ENCODE measurements at regions not wholly inside any gene's neighbourhood (a gene's known extent, or its start where the extent isn't known, plus 50 kb on each side); places are given as distances from the start of the nearest gene placed in this dataset.
"Not testable (repeated sequence)": the region's sequence is repeated elsewhere in the genome, so short reads cannot be mapped to it uniquely, and the experiment has no call there.

- H3K27ac Mint-ChIP-seq = no peak overlapping the region
- no peaks in the 10 kb centered on the region for H3K27me3 ChIP-seq (ENCODE audit: insufficient read depth, low read length, poor library complexity, severe bottlenecking)
- no peaks in the 10 kb centered on the region for H3K36me3 Mint-ChIP-seq
- no peaks in the 10 kb centered on the region for H3K4me1 Mint-ChIP-seq
- DNase-seq = no peak
- H3K4me1 ChIP-seq (ENCODE audit: insufficient read depth, low read length) = no peaks in the 10 kb centered on the region
- H3K9me3 ChIP-seq (ENCODE audit: low read length) = no peaks in the 10 kb centered on the region
- H3K27ac ChIP-seq (ENCODE audit: low read depth, low read length) = no peak overlapping the region
- H3K4me3 ChIP-seq (ENCODE audit: low read length) = no peak overlapping the region
- no peaks in the 10 kb centered on the region for H3K9me3 Mint-ChIP-seq
- H3K4me3 Mint-ChIP-seq = no peak overlapping the region
- H3K36me3 ChIP-seq (ENCODE audit: insufficient read depth, low read length) = no peaks in the 10 kb centered on the region
- H3K27me3 Mint-ChIP-seq = no peaks in the 10 kb centered on the region
- POLR2A ChIA-PET = no interaction called here
- CTCF ChIA-PET = no interaction called here
Measured at GRCh38 chr10:64113792-64114191, 592.6 kb downstream of the REEP3 start.

GRCh38 chr10:64115471-64115870 lies 594.3 kb downstream of the REEP3 start:
- Mint-ChIP-seq H3K27ac (no peak overlapping the region), H3K27me3 (no peaks in the 10 kb centered on the region), H3K9me3 (peaks cover 0 to 3% (median 0%) of the 10 kb centered on the region in 5 donors), H3K4me1 (no peaks in the 10 kb centered on the region), H3K4me3 (no peak overlapping the region), H3K36me3 (no peaks in the 10 kb centered on the region)
- Histone ChIP-seq H3K4me1 (ENCODE audit: insufficient read depth, low read length) (no peaks in the 10 kb centered on the region), H3K27me3 (ENCODE audit: insufficient read depth, low read length, poor library complexity, severe bottlenecking) (no peaks in the 10 kb centered on the region), H3K27ac (ENCODE audit: low read depth, low read length) (no peak overlapping the region), H3K36me3 (ENCODE audit: insufficient read depth, low read length) (no peaks in the 10 kb centered on the region), H3K4me3 (ENCODE audit: low read length) (no peak overlapping the region), H3K9me3 (ENCODE audit: low read length) (no peaks in the 10 kb centered on the region)
- DNase-seq = no peak
- CTCF ChIA-PET = interaction anchor here (1.2 kb wide), 1 partner anchor 11 kb away, joined by 3 read pairs; no protein-coding TSS in a partner anchor
- POLR2A ChIA-PET = no interaction called here

GRCh38 chr10:64115908-64116643 lies 594.9 kb downstream of the REEP3 start:
- H3K4me3 Mint-ChIP-seq = no peak overlapping the region
- H3K27ac Mint-ChIP-seq = no peak overlapping the region
- Histone ChIP-seq H3K4me3 (ENCODE audit: low read length) (no peak overlapping the region), H3K9me3 (ENCODE audit: low read length) (no peaks in the 10 kb centered on the region), H3K36me3 (ENCODE audit: insufficient read depth, low read length) (no peaks in the 10 kb centered on the region), H3K4me1 (ENCODE audit: insufficient read depth, low read length) (no peaks in the 10 kb centered on the region), H3K27me3 (ENCODE audit: insufficient read depth, low read length, poor library complexity, severe bottlenecking) (no peaks in the 10 kb centered on the region), H3K27ac (ENCODE audit: low read depth, low read length) (no peak overlapping the region)
- no peaks in the 10 kb centered on the region for H3K27me3 Mint-ChIP-seq
- ChIA-PET POLR2A (no interaction called here), CTCF (interaction anchor here (1.2 kb wide), 1 partner anchor 12 kb away, joined by 3 read pairs; no protein-coding TSS in a partner anchor)
- no peaks in the 10 kb centered on the region for H3K4me1 Mint-ChIP-seq
- no peaks in the 10 kb centered on the region for H3K36me3 Mint-ChIP-seq
- DNase-seq = no peak
- peaks cover 0 to 3% (median 0%) of the 10 kb centered on the region in 5 donors for H3K9me3 Mint-ChIP-seq

GRCh38 chr10:64116707-64117106 lies 595.5 kb downstream of the REEP3 start:
- no peaks in the 10 kb centered on the region for H3K36me3 ChIP-seq (ENCODE audit: insufficient read depth, low read length)

GRCh38 chr10:64118736-64119135 lies 597.5 kb downstream of the REEP3 start:
- no peaks in the 10 kb centered on the region for H3K36me3 Mint-ChIP-seq
- DNase-seq = no peak
- ChIA-PET POLR2A (no interaction called here), CTCF (no interaction called here)
- Histone ChIP-seq H3K4me1 (ENCODE audit: insufficient read depth, low read length) (no peaks in the 10 kb centered on the region), H3K27me3 (ENCODE audit: insufficient read depth, low read length, poor library complexity, severe bottlenecking) (no peaks in the 10 kb centered on the region), H3K9me3 (ENCODE audit: low read length) (no peaks in the 10 kb centered on the region), H3K4me3 (ENCODE audit: low read length) (no peak overlapping the region), H3K36me3 (ENCODE audit: insufficient read depth, low read length) (no peaks in the 10 kb centered on the region), H3K27ac (ENCODE audit: low read depth, low read length) (no peak overlapping the region)
- H3K27me3 Mint-ChIP-seq = no peaks in the 10 kb centered on the region
- no peaks in the 10 kb centered on the region for H3K4me1 Mint-ChIP-seq
- peaks cover 0 to 3% (median 0%) of the 10 kb centered on the region in 5 donors for H3K9me3 Mint-ChIP-seq
- H3K4me3 Mint-ChIP-seq = no peak overlapping the region
- H3K27ac Mint-ChIP-seq = no peak overlapping the region

More at GRCh38 chr10:64116707-64117106, 595.5 kb downstream of the REEP3 start:
- H3K9me3 Mint-ChIP-seq = peaks cover 0 to 3% (median 0%) of the 10 kb centered on the region in 5 donors
- no peaks in the 10 kb centered on the region for H3K36me3 Mint-ChIP-seq
- H3K27ac ChIP-seq (ENCODE audit: low read depth, low read length) = no peak overlapping the region
- no peak overlapping the region for H3K4me3 Mint-ChIP-seq
- H3K9me3 ChIP-seq (ENCODE audit: low read length) = no peaks in the 10 kb centered on the region
- CTCF ChIA-PET = interaction anchor here (1.2 kb wide), 1 partner anchor 13 kb away, joined by 3 read pairs; no protein-coding TSS in a partner anchor
- no peaks in the 10 kb centered on the region for H3K4me1 ChIP-seq (ENCODE audit: insufficient read depth, low read length)
- H3K4me1 Mint-ChIP-seq = no peaks in the 10 kb centered on the region
- no peak overlapping the region for H3K27ac Mint-ChIP-seq
- no peaks in the 10 kb centered on the region for H3K27me3 Mint-ChIP-seq
- DNase-seq = no peak
- POLR2A ChIA-PET = no interaction called here
- H3K27me3 ChIP-seq (ENCODE audit: insufficient read depth, low read length, poor library complexity, severe bottlenecking) = no peaks in the 10 kb centered on the region
- no peak overlapping the region for H3K4me3 ChIP-seq (ENCODE audit: low read length)

DNA sequence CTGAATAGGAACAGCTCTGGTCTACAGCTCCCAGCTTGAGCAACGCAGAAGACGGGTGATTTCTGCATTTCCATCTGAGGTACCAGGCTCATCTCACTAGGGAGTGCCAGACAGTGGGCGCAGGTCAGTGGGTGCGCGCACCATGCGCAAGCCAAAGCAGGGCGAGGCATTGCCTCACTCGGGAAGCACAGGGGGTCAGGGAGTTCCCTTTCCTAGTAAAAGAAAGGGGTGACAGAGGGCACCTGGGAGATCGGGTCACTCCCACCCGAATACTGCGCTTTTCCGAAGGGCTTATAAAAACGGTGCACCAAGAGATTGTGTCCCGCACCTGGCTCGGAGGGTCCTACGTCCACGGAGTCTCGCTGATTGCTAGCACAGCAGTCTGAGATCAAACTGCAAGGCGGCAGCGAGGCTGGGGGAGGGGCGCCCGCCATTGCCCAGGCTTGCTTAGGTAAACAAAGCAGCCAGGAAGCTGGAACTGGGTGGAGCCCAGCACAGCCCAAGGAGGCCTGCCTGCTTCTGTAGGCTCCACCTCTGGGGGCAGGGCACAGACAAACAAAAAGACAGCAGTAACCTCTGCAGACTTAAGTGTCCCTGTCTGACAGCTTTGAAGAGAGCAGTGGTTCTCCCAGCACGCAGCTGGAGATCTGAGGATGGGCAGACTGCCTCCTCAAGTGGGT lies 599.2 kb downstream of the REEP3 start:
- DNase-seq; POLR2A ChIA-PET; CTCF ChIA-PET; H3K4me3 Mint-ChIP-seq; H3K4me1 Mint-ChIP-seq; H3K27ac Mint-ChIP-seq; H3K36me3 Mint-ChIP-seq; H3K4me1 ChIP-seq (ENCODE audit: insufficient read depth, low read length); H3K9me3 ChIP-seq (ENCODE audit: low read length); H3K27ac ChIP-seq (ENCODE audit: low read depth, low read length); H3K27me3 Mint-ChIP-seq; H3K36me3 ChIP-seq (ENCODE audit: insufficient read depth, low read length); H3K27me3 ChIP-seq (ENCODE audit: insufficient read depth, low read length, poor library complexity, severe bottlenecking); H3K9me3 Mint-ChIP-seq; H3K4me3 ChIP-seq (ENCODE audit: low read length): not testable (repeated sequence)

DNA sequence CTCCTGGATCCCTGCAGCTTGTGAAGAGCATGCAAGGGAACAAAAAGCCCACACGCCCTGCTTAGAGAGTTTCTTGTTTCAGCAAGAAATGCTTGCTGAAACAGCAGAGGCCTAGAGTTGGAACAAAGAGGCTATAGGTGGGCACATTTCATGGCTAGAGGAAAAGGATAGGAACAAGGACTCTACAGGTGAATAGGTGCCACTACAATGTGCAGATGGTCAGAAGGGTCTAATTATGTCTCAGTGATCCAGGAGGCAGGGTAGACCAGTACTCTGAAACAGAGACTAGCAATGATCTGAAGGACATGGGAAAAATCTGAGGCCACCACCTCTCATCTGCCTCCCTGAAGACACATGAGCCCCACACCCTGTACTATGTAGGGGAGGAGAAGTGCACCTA lies 609.0 kb downstream of the REEP3 start:
- CTCF ChIA-PET = no interaction called here

DNA sequence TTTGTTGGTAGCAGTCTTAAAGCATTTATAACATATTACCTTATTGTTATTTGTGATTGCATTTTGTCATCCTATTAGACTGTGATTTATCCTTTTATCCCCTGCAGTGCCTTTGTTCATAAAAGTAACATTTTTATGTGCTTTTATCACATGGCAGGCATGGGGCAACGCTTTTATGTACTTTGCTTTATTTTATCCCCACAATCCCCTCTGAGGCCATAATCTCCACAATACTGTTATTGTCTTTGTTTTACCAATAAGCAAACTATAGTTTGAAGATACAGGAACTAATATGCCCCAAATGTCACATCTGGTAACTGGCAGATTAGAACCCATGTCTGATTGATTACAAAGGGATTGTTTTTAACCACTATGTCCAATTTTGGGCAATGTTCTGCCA lies 613.5 kb downstream of the REEP3 start:
- Mint-ChIP-seq H3K4me3 (no peak overlapping the region), H3K27ac (no peak overlapping the region), H3K36me3 (no peaks in the 10 kb centered on the region), H3K9me3 (peaks cover 0 to 3% (median 0%) of the 10 kb centered on the region in 5 donors), H3K4me1 (no peaks in the 10 kb centered on the region), H3K27me3 (peaks cover 0 to 6% of the 10 kb centered on the region in 2 donors)
- Histone ChIP-seq H3K4me1 (ENCODE audit: insufficient read depth, low read length) (no peaks in the 10 kb centered on the region), H3K27me3 (ENCODE audit: insufficient read depth, low read length, poor library complexity, severe bottlenecking) (no peaks in the 10 kb centered on the region), H3K9me3 (ENCODE audit: low read length) (no peaks in the 10 kb centered on the region), H3K36me3 (ENCODE audit: insufficient read depth, low read length) (no peaks in the 10 kb centered on the region), H3K4me3 (ENCODE audit: low read length) (no peak overlapping the region), H3K27ac (ENCODE audit: low read depth, low read length) (no peak overlapping the region)
- ChIA-PET CTCF (no interaction called here), POLR2A (no interaction called here)
- DNase-seq = no peak

More for the DNA sequence above, 609.0 kb downstream of the REEP3 start:
- no peak for DNase-seq
- Histone ChIP-seq H3K27ac (ENCODE audit: low read depth, low read length) (no peak overlapping the region), H3K36me3 (ENCODE audit: insufficient read depth, low read length) (no peaks in the 10 kb centered on the region), H3K4me3 (ENCODE audit: low read length) (no peak overlapping the region), H3K4me1 (ENCODE audit: insufficient read depth, low read length) (no peaks in the 10 kb centered on the region), H3K27me3 (ENCODE audit: insufficient read depth, low read length, poor library complexity, severe bottlenecking) (no peaks in the 10 kb centered on the region), H3K9me3 (ENCODE audit: low read length) (no peaks in the 10 kb centered on the region)
- Mint-ChIP-seq H3K27ac (no peak overlapping the region), H3K9me3 (no peaks in the 10 kb centered on the region), H3K27me3 (peaks cover 0 to 1% of the 10 kb centered on the region in 2 donors), H3K4me3 (no peak overlapping the region), H3K36me3 (no peaks in the 10 kb centered on the region), H3K4me1 (no peaks in the 10 kb centered on the region)
- POLR2A ChIA-PET = no interaction called here

All from CD8-positive, alpha-beta memory T cell (primary cell).